OCI-LY7 (cell line): ENCODE measurements at regions not wholly inside any gene's neighbourhood (a gene's known extent, or its start where the extent isn't known, plus 50 kb on each side); places are given as distances from the start of the nearest gene placed in this dataset.

Experiments
- BruUV-seq: library from RNA; stranded (reverse); fragments of 400-500 nt; replicated peaks from 2 replicates; lab custom pipeline; 2021; lab: Mats Ljungman, UMichigan
- CTCF ChIA-PET: fragments of 300-600 bp; sonication (Branson Sonifier 250); formaldehyde crosslinking; loops from one replicate; lab custom pipeline; 2022; ENCODE audit warnings: antibody characterized with exemption; ENCODE audit not compliant: unreplicated experiment; lab: Charles Lee
- POLR2A ChIA-PET: fragments of 300-600 bp; sonication (Branson Sonifier 250); formaldehyde crosslinking; loops from one replicate; lab custom pipeline; 2022; ENCODE audit warnings: antibody characterized with exemption; lab: Charles Lee
- DNase-seq: peaks from one replicate; pipeline ENCODE4 v3.0.0-alpha.2; 2015; ENCODE audit warnings: low spot score
- H2AFZ ChIP-seq: fragments of 200-600 bp; sonication (generic), shearing (Covaris generic); 2 replicates; pipeline ENCODE4 v1.6.1; 2014; ENCODE audit warnings: mild to moderate bottlenecking, antibody characterized with exemption, low read length, moderate library complexity
- H3K27ac ChIP-seq: fragments of 200-600 bp; sonication (generic); 2 replicates; pipeline ENCODE4 v1.5.1; 2014; ENCODE audit warnings: mixed run types, low read depth, mild to moderate bottlenecking, moderate library complexity, low read length, inconsistent platforms; ENCODE audit not compliant: poor library complexity, severe bottlenecking
- H3K36me3 ChIP-seq: fragments of 200-600 bp; sonication (generic); 2 replicates; pipeline ENCODE4 v1.6.1; 2014; ENCODE audit warnings: mild to moderate bottlenecking, antibody characterized with exemption, low read length, moderate library complexity, mixed read lengths; ENCODE audit not compliant: insufficient read depth
- H3K4me1 ChIP-seq: fragments of 200-600 bp; sonication (generic); 2 replicates; pipeline ENCODE4 v1.5.1; 2014; ENCODE audit warnings: mild to moderate bottlenecking, low read length; ENCODE audit not compliant: insufficient read depth, poor library complexity, severe bottlenecking
- H3K4me2 ChIP-seq: fragments of 200-600 bp; sonication (generic); 2 replicates; pipeline ENCODE4 v1.6.1; 2014; ENCODE audit warnings: mild to moderate bottlenecking, low read length
- H3K4me3 ChIP-seq: fragments of 200-600 bp; sonication (generic); 2 replicates; pipeline ENCODE4 v1.5.1; 2014; ENCODE audit warnings: mild to moderate bottlenecking, low read depth, low read length; ENCODE audit not compliant: poor library complexity, severe bottlenecking
- H3K79me2 ChIP-seq: fragments of 200-600 bp; sonication (generic); 2 replicates; pipeline ENCODE4 v1.6.1; 2016; ENCODE audit warnings: low read depth, mild to moderate bottlenecking, low read length, moderate library complexity, mixed read lengths; ENCODE audit not compliant: insufficient read depth
- H3K9me2 ChIP-seq: fragments of 200-600 bp; sonication (generic); 2 replicates; pipeline ENCODE4 v1.6.1; 2016; ENCODE audit warnings: mild to moderate bottlenecking, low read length, mixed read lengths; ENCODE audit not compliant: insufficient read depth
- H3K9me3 ChIP-seq: fragments of 200-600 bp; sonication (generic); 2 replicates; pipeline ENCODE4 v1.6.1; 2014; ENCODE audit warnings: mild to moderate bottlenecking, mixed run types, low read length, mixed read lengths
- H4K20me1 ChIP-seq: fragments of 200-600 bp; sonication (generic); 2 replicates; pipeline ENCODE4 v1.6.1; 2014; ENCODE audit warnings: mild to moderate bottlenecking, antibody characterized with exemption, low read length, moderate library complexity, mixed read lengths; ENCODE audit not compliant: insufficient read depth
- EZH2phosphoT487 ChIP-seq: fragments of 200-600 bp; sonication (generic); IDR thresholded peaks from 2 replicates; pipeline ENCODE4 v1.6.1; 2018; ENCODE audit warnings: low read depth, borderline replicate concordance, mild to moderate bottlenecking, mixed run types, antibody characterized with exemption, low read length, moderate library complexity, mixed read lengths
- intact Hi-C: fragments of 100-400 bp; cut with micrococcal nuclease; formaldehyde crosslinking; loops from one replicate; pipeline ENCODE4 v1.10.0; 2022; ENCODE audit not compliant: unreplicated experiment
- TF ChIP-seq, protein P1 (sequence below): fragments of 200-600 bp; sonication (generic); conservative IDR thresholded peaks from 2 replicates; pipeline ENCODE4 v1.5.1; 2014; ENCODE audit warnings: mild to moderate bottlenecking, antibody characterized with exemption, low read length, moderate library complexity, mixed read lengths

DNA sequence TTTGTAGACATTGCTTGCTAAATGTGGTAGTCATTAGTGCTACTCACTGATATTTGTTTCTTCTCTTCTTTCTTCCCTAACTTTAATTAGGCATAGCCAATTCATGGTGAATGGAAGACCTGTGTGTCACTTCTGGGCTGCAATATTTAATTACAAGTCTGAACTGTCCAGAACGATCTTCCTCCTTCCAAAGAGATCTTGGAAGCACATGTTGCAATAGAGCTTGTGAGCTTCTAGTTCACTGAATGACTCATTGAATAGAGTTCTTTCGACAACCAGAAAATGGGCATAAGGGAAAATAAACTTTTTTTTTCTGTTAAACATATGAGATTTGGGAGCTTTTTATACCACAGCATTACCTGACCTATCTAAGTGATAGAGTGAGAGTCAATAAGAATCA is 1264.6 kb downstream of the PCDH9 start:
- Histone ChIP-seq H3K4me3 (no peak overlapping the region), H3K27ac (no peak overlapping the region), H2AFZ (no peak overlapping the region), H3K9me2 (no peaks in the 10 kb centered on the region), H3K79me2 (no peaks in the 10 kb centered on the region), H3K9me3 (no peaks in the 10 kb centered on the region), H3K4me1 (no peaks in the 10 kb centered on the region), H3K4me2 (no peak overlapping the region), H3K36me3 (no peaks in the 10 kb centered on the region), H4K20me1 (no peaks in the 10 kb centered on the region)
- POLR2A ChIA-PET = no interaction called here
- TF ChIP-seq, protein P1, sequence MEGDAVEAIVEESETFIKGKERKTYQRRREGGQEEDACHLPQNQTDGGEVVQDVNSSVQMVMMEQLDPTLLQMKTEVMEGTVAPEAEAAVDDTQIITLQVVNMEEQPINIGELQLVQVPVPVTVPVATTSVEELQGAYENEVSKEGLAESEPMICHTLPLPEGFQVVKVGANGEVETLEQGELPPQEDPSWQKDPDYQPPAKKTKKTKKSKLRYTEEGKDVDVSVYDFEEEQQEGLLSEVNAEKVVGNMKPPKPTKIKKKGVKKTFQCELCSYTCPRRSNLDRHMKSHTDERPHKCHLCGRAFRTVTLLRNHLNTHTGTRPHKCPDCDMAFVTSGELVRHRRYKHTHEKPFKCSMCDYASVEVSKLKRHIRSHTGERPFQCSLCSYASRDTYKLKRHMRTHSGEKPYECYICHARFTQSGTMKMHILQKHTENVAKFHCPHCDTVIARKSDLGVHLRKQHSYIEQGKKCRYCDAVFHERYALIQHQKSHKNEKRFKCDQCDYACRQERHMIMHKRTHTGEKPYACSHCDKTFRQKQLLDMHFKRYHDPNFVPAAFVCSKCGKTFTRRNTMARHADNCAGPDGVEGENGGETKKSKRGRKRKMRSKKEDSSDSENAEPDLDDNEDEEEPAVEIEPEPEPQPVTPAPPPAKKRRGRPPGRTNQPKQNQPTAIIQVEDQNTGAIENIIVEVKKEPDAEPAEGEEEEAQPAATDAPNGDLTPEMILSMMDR = no peak
- no peak for TF ChIP-seq EZH2phosphoT487
- intact Hi-C loops = loop anchor here (5.0 kb wide), 1 partner anchor 172 kb away; no protein-coding TSS in a partner anchor
- BruUV-seq = no TSS peak
- CTCF ChIA-PET = no interaction called here
- no peak for DNase-seq

DNA sequence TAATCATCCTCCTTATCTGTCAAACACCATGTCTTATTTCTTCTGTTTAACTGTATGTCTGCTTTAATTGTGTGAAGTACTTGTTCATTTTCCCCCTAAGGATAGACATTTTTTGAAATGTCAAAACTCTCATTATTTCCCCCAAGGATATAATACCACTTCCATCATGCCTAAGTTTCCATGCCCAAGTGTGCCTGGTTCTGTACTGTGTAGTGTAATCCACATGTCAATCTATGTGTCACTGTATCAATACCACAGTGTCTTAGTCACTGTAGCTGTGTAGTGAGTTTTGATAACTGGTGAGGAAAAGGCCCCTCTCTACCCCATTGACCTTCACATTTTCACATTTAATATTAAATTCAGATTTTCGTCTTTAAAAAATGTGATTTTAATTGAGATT is 1265.5 kb downstream of the PCDH9 start:
- POLR2A ChIA-PET = no interaction called here
- no TSS peak for BruUV-seq
- CTCF ChIA-PET = no interaction called here

DNA sequence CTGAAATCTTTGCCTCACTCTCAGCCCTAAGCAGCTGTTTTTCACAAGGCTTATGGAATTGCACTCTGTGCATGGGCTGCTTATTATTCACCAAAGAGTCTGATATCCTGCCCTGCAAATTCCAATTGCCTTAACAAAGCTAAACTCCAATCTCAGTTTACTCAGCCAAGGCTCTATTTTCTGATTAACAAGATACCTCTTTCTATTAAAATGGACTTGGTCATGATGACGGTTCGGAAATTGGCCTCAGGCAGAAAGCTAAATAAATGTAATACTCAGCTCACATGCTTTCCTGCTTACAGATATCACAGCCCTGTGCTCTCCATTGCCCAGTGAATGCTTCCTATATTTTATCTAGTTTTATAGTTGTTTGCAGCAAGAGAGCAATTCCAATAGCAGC is 1270.8 kb downstream of the PCDH9 start:
- Histone ChIP-seq H3K4me1 (no peaks in the 10 kb centered on the region), H4K20me1 (no peaks in the 10 kb centered on the region), H3K27ac (no peak overlapping the region), H3K9me2 (no peaks in the 10 kb centered on the region), H3K79me2 (no peaks in the 10 kb centered on the region), H2AFZ (no peak overlapping the region), H3K9me3 (no peaks in the 10 kb centered on the region), H3K4me2 (no peak overlapping the region), H3K4me3 (no peak overlapping the region), H3K36me3 (no peaks in the 10 kb centered on the region)
- TF ChIP-seq, protein P1 = no peak
- TF ChIP-seq EZH2phosphoT487 = no peak
- ChIA-PET POLR2A (interaction anchor here (0.6 to 0.7 kb wide), 2 partner anchors 352 to 394 kb away, joined by 3 read pairs; no protein-coding TSS in a partner anchor), CTCF (no interaction called here)
- DNase-seq = no peak
- intact Hi-C loops = no loop called here
- BruUV-seq = no TSS peak

More for the DNA sequence above, 1265.5 kb downstream of the PCDH9 start:
- no peak overlapping the region for H2AFZ ChIP-seq
- no peak for TF ChIP-seq EZH2phosphoT487
- TF ChIP-seq, protein P1 = no peak
- H3K27ac ChIP-seq = no peak overlapping the region
- no peaks in the 10 kb centered on the region for H3K4me1 ChIP-seq
- H4K20me1 ChIP-seq = no peaks in the 10 kb centered on the region
- no peak overlapping the region for H3K4me3 ChIP-seq
- no peak overlapping the region for H3K4me2 ChIP-seq
- H3K79me2 ChIP-seq = no peaks in the 10 kb centered on the region
- no peaks in the 10 kb centered on the region for H3K36me3 ChIP-seq
- intact Hi-C loops = loop anchor here (5.0 kb wide), 1 partner anchor 173 kb away; no protein-coding TSS in a partner anchor
- no peak for DNase-seq
- H3K9me3 ChIP-seq = no peaks in the 10 kb centered on the region
- H3K9me2 ChIP-seq = no peaks in the 10 kb centered on the region
